ENCODE measurements at regions not wholly inside any gene's neighbourhood (a gene's known extent, or its start where the extent isn't known, plus 50 kb on each side); places are given as distances from the start of the nearest gene placed in this dataset.

DNA sequence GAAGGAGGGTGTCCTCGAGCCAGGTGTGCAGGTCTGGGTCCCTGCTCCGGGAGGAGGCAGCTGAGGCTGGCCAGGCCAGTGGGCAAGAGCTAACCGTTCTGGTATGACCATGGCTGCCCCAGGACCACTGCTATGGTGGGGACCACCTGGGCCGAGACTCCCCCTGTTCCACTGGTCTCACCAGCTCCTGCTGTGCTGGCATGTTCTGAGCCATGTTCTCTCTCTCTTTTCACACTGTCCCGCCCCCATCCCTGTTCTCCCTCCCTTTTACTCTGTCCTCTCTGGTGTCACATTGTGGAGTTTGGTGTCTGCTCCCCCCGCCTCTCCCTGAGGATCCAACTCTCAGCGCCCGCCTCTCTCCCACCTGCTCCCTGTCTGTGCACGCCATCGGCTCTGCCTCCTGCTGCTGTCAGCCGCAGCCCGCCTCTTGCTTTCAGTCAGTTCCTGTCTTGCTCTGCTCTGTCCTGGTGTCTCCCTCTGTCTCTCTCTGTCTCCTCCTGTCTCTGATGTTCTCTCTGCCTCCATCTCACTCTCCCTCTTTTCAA, 66.4 kb downstream of the LRRC32 start:
- no peaks in the 10 kb centered on the region for H3K79me2 ChIP-seq (ENCODE audit: control insufficient read depth in 1 of 2, insufficient read depth in 2 of 2, low read length in 2 of 2)
- no peak overlapping the region for H2BK5ac ChIP-seq (ENCODE audit: low read depth, low read length)
- DNase-seq (ENCODE audit: low read depth in 1 of 2, low spot score in 2 of 2) (peak in 1 of 2 experiments; percentile 40), FAIRE-seq (no peak)
- H4K20me1 ChIP-seq (replicated peaks in 1 of 2; ENCODE audit: control insufficient read depth in 1 of 2, insufficient read depth in 2 of 2, low read length in 2 of 2): no peaks in the 10 kb centered on the region
- H2BK12ac ChIP-seq (ENCODE audit: low read depth, low read length): no peak overlapping the region
- H3K23ac ChIP-seq (ENCODE audit: insufficient read length): no peak overlapping the region
- no peak overlapping the region for H3K14ac ChIP-seq (ENCODE audit: insufficient read length)
- no peak for TF ChIP-seq SP4 (IDR thresholded peaks at IDR 0.05; ENCODE audit: low read length)
- no peak for TF ChIP-seq CBX5 (IDR thresholded peaks at IDR 0.05; ENCODE audit: low read depth, low read length)
- no peak for TF ChIP-seq KDM4A (IDR thresholded peaks at IDR 0.05; ENCODE audit: low read depth, low read length, severe bottlenecking)
- TF ChIP-seq EGR1 (IDR thresholded peaks at IDR 0.05; ENCODE audit: borderline replicate concordance, low read depth, low read length): no peak
- TF ChIP-seq HDAC2 (IDR thresholded peaks at IDR 0.05; ENCODE audit: borderline replicate concordance in 1 of 2, low read depth in 2 of 2, low read length in 2 of 2): no peak
- TF ChIP-seq TAF7 (optimal IDR thresholded peaks at IDR 0.05; ENCODE audit: borderline replicate concordance, low read depth, low read length): no peak
- TF ChIP-seq CHD1 (IDR thresholded peaks at IDR 0.05; ENCODE audit: low read depth, low read length): no peak
- no peak for TF ChIP-seq TCF12 (IDR thresholded peaks at IDR 0.05; ENCODE audit: low read depth, low read length)
- ChIA-PET CTCF (ENCODE audit: partially characterized antibody) (interaction anchor here (1.6 kb wide), 1 partner anchor 76 kb away, joined by 3 read pairs; no protein-coding TSS in a partner anchor), POLR2A (ENCODE audit: partially characterized antibody) (no interaction called here)
- no peak overlapping the region for H3K18ac ChIP-seq (ENCODE audit: extremely low read depth, low read length)
- H3K9ac ChIP-seq (replicated peaks in 1 of 4; ENCODE audit: extremely low read depth in 1 of 4, low read depth in 3 of 4, low read length in 3 of 4): no peak overlapping the region; a peak in 1 of 7 replicates
- 86% methylated on average over 12 of the region's 12 CpGs; no CpG with 5 or more reads in 1 of the 2 experiments for WGBS, 2 experiments (ENCODE audit: extremely low coverage in 1 of 2, insufficient coverage in 1 of 2, insufficient read length in 1 of 2, insufficient replicate concordance in 2 of 2, low coverage in 1 of 2, low lambda C conversion rate in 2 of 2, missing lambda C conversion rate in 1 of 2)
- no peak overlapping the region for H3K27ac ChIP-seq (ENCODE audit: low read depth, low read length)
- no peak overlapping the region for H4K5ac ChIP-seq (ENCODE audit: insufficient read length, low read depth, low read length)
- no peaks in the 10 kb centered on the region; the same call in 1 of the 2 replicates for H3K79me1 ChIP-seq (ENCODE audit: low read depth, low read length)
- H3K4me1 ChIP-seq (replicated peaks in 1 of 4; ENCODE audit: control insufficient read depth in 3 of 4, insufficient read depth in 4 of 4, low read length in 3 of 4): no peaks in the 10 kb centered on the region
- H2AK5ac ChIP-seq (ENCODE audit: low read depth, low read length): no peak overlapping the region
- H3K23me2 ChIP-seq (ENCODE audit: low read depth, low read length): no peaks in the 10 kb centered on the region
- H2BK15ac ChIP-seq (ENCODE audit: low read length): no peak overlapping the region
- no peak overlapping the region for H2BK20ac ChIP-seq (ENCODE audit: low read length)
- H4K91ac ChIP-seq (replicated peaks; ENCODE audit: insufficient read length, low read length): no peak overlapping the region
- H3K56ac ChIP-seq (replicated peaks; ENCODE audit: insufficient read length, low read depth, low read length): no peak overlapping the region
- H3K36me3 ChIP-seq (ENCODE audit: control insufficient read depth in 2 of 4, insufficient read depth in 4 of 4, low read length in 3 of 4): no peaks in the 10 kb centered on the region
- no peak overlapping the region for H3K4me3 ChIP-seq (ENCODE audit: extremely low read depth in 1 of 4, insufficient read depth in 2 of 4, low read depth in 3 of 4, low read length in 4 of 4)
- no peak overlapping the region for H2BK120ac ChIP-seq (replicated peaks; ENCODE audit: low read depth, low read length)
- H4K8ac ChIP-seq (ENCODE audit: extremely low read depth, insufficient read depth, low read length): no peak overlapping the region
- H3K4me2 ChIP-seq (ENCODE audit: insufficient read depth in 1 of 2, low read depth in 2 of 2, low read length in 2 of 2): no peak overlapping the region
- no peak overlapping the region for H3K4ac ChIP-seq (replicated peaks; ENCODE audit: insufficient read length, low read depth, low read length)
- H2AFZ ChIP-seq (ENCODE audit: low read length): no peak overlapping the region
- no peaks in the 10 kb centered on the region for H3K27me3 ChIP-seq (replicated peaks in 1 of 4; ENCODE audit: control insufficient read depth in 3 of 4, extremely low read depth in 1 of 4, insufficient read depth in 3 of 4, low read length in 3 of 4)
- H3K9me3 ChIP-seq (ENCODE audit: insufficient read depth in 2 of 2, low read depth in 1 of 2, low read length in 1 of 2): no peaks in the 10 kb centered on the region

Measured in H1 (cell line).